Heart right ventricle (tissue), 16 donors: ENCODE measurements at regions not wholly inside any gene's neighbourhood (a gene's known extent, or its start where the extent isn't known, plus 50 kb on each side); places are given as distances from the start of the nearest gene placed in this dataset.

ENCODE experiments used
- ATAC-seq, 8 donors: fragments of 200-7000 bp; cut with Tn5 transposase; one replicate each; pipeline ENCODE4 v1.9.1; 2020; ENCODE audit warnings: mild to moderate bottlenecking in 8 of 8, moderate library complexity in 8 of 8, moderate number of reproducible peaks in 1 of 8
- DNase-seq, 2 donors: peaks; one replicate each; pipeline ENCODE4 v3.0.0-alpha.2; 2020
- H3K27ac ChIP-seq, 10 donors: fragments of 200-600 bp; sonication (generic) in 2 of 10; one replicate each; pipeline versions ENCODE4 v1.5.0 to v1.8.0; 2020 to 2022; ENCODE audit warnings: mild to moderate bottlenecking in 3 of 10
- H3K27me3 ChIP-seq, 7 donors: fragments of 200-600 bp; one replicate each; pipeline ENCODE4 v1.8.0; 2021 to 2022; ENCODE audit warnings: mild to moderate bottlenecking in 2 of 7
- H3K36me3 ChIP-seq, 9 donors: fragments of 200-600 bp; sonication (generic) in 1 of 9; one replicate each; pipeline versions ENCODE4 v1.5.0 to v1.8.0; 2020 to 2022; ENCODE audit warnings: mild to moderate bottlenecking in 2 of 9
- H3K4me1 ChIP-seq, 9 donors: fragments of 200-600 bp; sonication (generic) in 1 of 9; one replicate each; pipeline versions ENCODE4 v1.5.0 to v1.8.0; 2020 to 2022; ENCODE audit warnings: mild to moderate bottlenecking in 4 of 9
- H3K4me3 ChIP-seq, 10 donors: fragments of 200-600 bp; sonication (generic) in 2 of 10; one replicate each; pipeline versions ENCODE4 v1.5.0 to v1.8.0; 2020 to 2022; ENCODE audit warnings: mild to moderate bottlenecking in 7 of 10, moderate library complexity in 2 of 10
- H3K9me3 ChIP-seq, 11 donors: fragments of 200-600 bp in 10 of 11; sonication (generic) in 2 of 11; one replicate each; pipeline versions ENCODE4 v1.5.0 to v1.8.0; 2013 to 2022; ENCODE audit warnings: mild to moderate bottlenecking in 2 of 11, control low read depth in 1 of 11, moderate library complexity in 1 of 11
- CTCF ChIP-seq, 9 donors: fragments of 200-600 bp; sonication (generic) in 2 of 9; IDR thresholded peaks; one replicate each; pipeline versions ENCODE4 v1.5.0 to v1.8.0; 2021 to 2022; ENCODE audit warnings: antibody characterized with exemption in 9 of 9, mild to moderate bottlenecking in 5 of 9, moderate library complexity in 1 of 9
- WGBS, 2 donors: extraction: QIAGEN DNeasy Blood & Tissue Kit; methylation state at CpG; one replicate each; pipeline ENCODE4 v1.1.7; 2013; ENCODE audit warnings: inconsistent platforms in 1 of 2; 5-methylcytosine and 5-hydroxymethylcytosine counted together
- intact Hi-C, 10 donors: fragments of 100-400 bp; cut with DNase I; formaldehyde crosslinking; loops; one replicate each; pipeline versions ENCODE4 v1.11.1 to v1.14.2; 2022
- donor health status: Arrhythmogenic right ventricular cardiomyopathy.
- donor health status: ischemic (EF 13 %, LVEDD 7.1; RV severe dilation, severe dysfunction).
- donor health status: healthy with polysubstance abuse.
- donor health status: DM: no; HTN: yes; CAD: no.
- donor health status: DM: no; HTN: no; CAD: no.
- donor health status: ischemic (EF 25% LVEDD 6.9; RV normal size, moderate dysfunction).
- donor health status: ischemic (EF 25% LVEDD 5.7; RV mildly dilated, moderate dysfunction).
- donor health status: healthy.
- donor health status: DM: yes; HTN: yes; CAD: no.
- donor health status: Ischemic cardiomyopathy.
- donor health status: ischemic (EF 35%, LVEDD 5.7; RV mildly dilated, moderate dysfunction).
- donor health status: nonischemic (EF 11% LVEDD 7.7; RV severe dilation, severe dysfunction).
- donor health status: DM: yes; HTN: yes; CAD: no.
- donor health status: PGD.
- donor health status: ischemic (EF 29% LVEDD 5.4; RV normal size, mild dysfunction).
- donor health status: nonischemic (EF 23%, LVEDD 6.1; RV moderate dilation, normal function).

GRCh38 chr16:82331397-82331796 lies 161.4 kb upstream of the MPHOSPH6 start:
- H3K9me3 ChIP-seq = no peaks in the 10 kb centered on the region
- WGBS, 2 donors = 86% methylated on average over 3 of the region's 3 CpGs
- no peak for DNase-seq
- H3K27me3 ChIP-seq = no peaks in the 10 kb centered on the region
- intact Hi-C loops = no loop called here
- H3K4me1 ChIP-seq = no peaks in the 10 kb centered on the region
- H3K27ac ChIP-seq = no peak overlapping the region
- no peak for TF ChIP-seq CTCF (IDR thresholded peaks at IDR 0.05)
- no peak overlapping the region for H3K4me3 ChIP-seq
- no peak for ATAC-seq
- no peaks in the 10 kb centered on the region for H3K36me3 ChIP-seq

- ATAC-seq (no peak), DNase-seq (no peak)
- WGBS, 2 donors = 73 to 81% methylated on average over 11 of the region's 11 CpGs
- Histone ChIP-seq H3K9me3 (peaks cover 0 to under 1% (median 0%) of the 10 kb centered on the region in 11 donors), H3K27me3 (no peaks in the 10 kb centered on the region), H3K36me3 (no peaks in the 10 kb centered on the region), H3K4me3 (no peak overlapping the region), H3K27ac (no peak overlapping the region), H3K4me1 (no peaks in the 10 kb centered on the region)
- TF ChIP-seq CTCF (IDR thresholded peaks at IDR 0.05) = no peak
- intact Hi-C loops = no loop called here
Observed at GRCh38 chr16:82329504-82330192, 159.6 kb upstream of the MPHOSPH6 start.

- Histone ChIP-seq H3K27ac (no peak overlapping the region), H3K4me3 (no peak overlapping the region), H3K27me3 (no peaks in the 10 kb centered on the region), H3K4me1 (no peaks in the 10 kb centered on the region), H3K36me3 (no peaks in the 10 kb centered on the region), H3K9me3 (peaks cover 0 to 7% (median 0%) of the 10 kb centered on the region in 11 donors)
- no peak for DNase-seq
- 62 to 64% methylated on average over 5 of the region's 5 CpGs for WGBS, 2 donors
- no peak for TF ChIP-seq CTCF (IDR thresholded peaks at IDR 0.05)
- no peak for ATAC-seq
- intact Hi-C loops = no loop called here
Observed at GRCh38 chr16:82328881-82329469, 159.0 kb upstream of the MPHOSPH6 start.

- Histone ChIP-seq H3K4me1 (peaks cover 0 to 1% (median 0%) of the 10 kb centered on the region in 9 donors), H3K27ac (no peak overlapping the region), H3K4me3 (no peak overlapping the region), H3K36me3 (no peaks in the 10 kb centered on the region), H3K27me3 (no peaks in the 10 kb centered on the region), H3K9me3 (peaks cover 0 to 23% (median 6%) of the 10 kb centered on the region in 11 donors)
- ATAC-seq (no peak), DNase-seq (no peak)
- intact Hi-C loops = no loop called here
- no peak for TF ChIP-seq CTCF (IDR thresholded peaks at IDR 0.05)
- WGBS, 2 donors = 95 to 97% methylated on average over 2 of the region's 2 CpGs
Observed at GRCh38 chr16:82323171-82323570, 153.1 kb upstream of the MPHOSPH6 start.
